ENCODE measurements at regions not wholly inside any gene's neighbourhood (a gene's known extent, or its start where the extent isn't known, plus 50 kb on each side); places are given as distances from the start of the nearest gene placed in this dataset.

- no peak overlapping the region for H3K14ac ChIP-seq (ENCODE audit: insufficient read length)
- POLR2A ChIA-PET (ENCODE audit: partially characterized antibody): no interaction called here
- no peak overlapping the region for H3K56ac ChIP-seq (replicated peaks; ENCODE audit: insufficient read length, low read depth, low read length)
- H2BK15ac ChIP-seq (ENCODE audit: low read length): no peak overlapping the region
- no peak overlapping the region for H2BK20ac ChIP-seq (ENCODE audit: low read length)
- H3K4ac ChIP-seq (replicated peaks; ENCODE audit: insufficient read length, low read depth, low read length): no peak overlapping the region
- 71% methylated on average over 1 of the region's 1 CpG; no CpG with 5 or more reads in 1 of the 2 experiments for WGBS, 2 experiments (ENCODE audit: extremely low coverage in 1 of 2, insufficient coverage in 1 of 2, insufficient read length in 1 of 2, insufficient replicate concordance in 2 of 2, low coverage in 1 of 2, low lambda C conversion rate in 2 of 2, missing lambda C conversion rate in 1 of 2)
- H3K4me2 ChIP-seq (ENCODE audit: insufficient read depth in 1 of 2, low read depth in 2 of 2, low read length in 2 of 2): no peak overlapping the region
- no peaks in the 10 kb centered on the region for H3K36me3 ChIP-seq (ENCODE audit: control insufficient read depth in 2 of 4, insufficient read depth in 4 of 4, low read length in 3 of 4)
- H3K9ac ChIP-seq (replicated peaks in 1 of 4; ENCODE audit: extremely low read depth in 1 of 4, low read depth in 3 of 4, low read length in 3 of 4): no peak overlapping the region
- no peak overlapping the region for H4K8ac ChIP-seq (ENCODE audit: extremely low read depth, insufficient read depth, low read length)
- no peak overlapping the region for H3K18ac ChIP-seq (ENCODE audit: extremely low read depth, low read length)
- no peak overlapping the region for H2AFZ ChIP-seq (ENCODE audit: low read length)
- H3K23me2 ChIP-seq (ENCODE audit: low read depth, low read length): no peaks in the 10 kb centered on the region
- H2AK5ac ChIP-seq (ENCODE audit: low read depth, low read length): no peak overlapping the region
- H3K4me3 ChIP-seq (ENCODE audit: extremely low read depth in 1 of 4, insufficient read depth in 2 of 4, low read depth in 3 of 4, low read length in 4 of 4): no peak overlapping the region
- no peak for DNase-seq (ENCODE audit: low read depth in 1 of 2, low spot score in 2 of 2)
- H3K23ac ChIP-seq (ENCODE audit: insufficient read length): no peak overlapping the region
- H3K79me2 ChIP-seq (ENCODE audit: control insufficient read depth in 1 of 2, insufficient read depth in 2 of 2, low read length in 2 of 2): no peaks in the 10 kb centered on the region
- peaks cover 0 to 3% (median 0%) of the 10 kb centered on the region in 4 experiments; a peak in 1 of 7 replicates for H3K4me1 ChIP-seq (replicated peaks in 1 of 4; ENCODE audit: control insufficient read depth in 3 of 4, insufficient read depth in 4 of 4, low read length in 3 of 4)
- H4K20me1 ChIP-seq (replicated peaks in 1 of 2; ENCODE audit: control insufficient read depth in 1 of 2, insufficient read depth in 2 of 2, low read length in 2 of 2): no peaks in the 10 kb centered on the region
- no peak overlapping the region for H4K91ac ChIP-seq (replicated peaks; ENCODE audit: insufficient read length, low read length)
- no peak overlapping the region for H2BK5ac ChIP-seq (ENCODE audit: low read depth, low read length)
- no peaks in the 10 kb centered on the region for H3K27me3 ChIP-seq (replicated peaks in 1 of 4; ENCODE audit: control insufficient read depth in 3 of 4, extremely low read depth in 1 of 4, insufficient read depth in 3 of 4, low read length in 3 of 4)
- CTCF ChIA-PET (ENCODE audit: partially characterized antibody): interaction anchor here (1.0 to 1.3 kb wide), 3 partner anchors 10 to 354 kb away, joined by 3 read pairs; no protein-coding TSS in a partner anchor
- H4K5ac ChIP-seq (ENCODE audit: insufficient read length, low read depth, low read length): no peak overlapping the region
- TF ChIP-seq USF2 (IDR thresholded peaks at IDR 0.05; ENCODE audit: low read length): no peak
- no peak overlapping the region for H2BK120ac ChIP-seq (replicated peaks; ENCODE audit: low read depth, low read length)
- H3K9me3 ChIP-seq (ENCODE audit: insufficient read depth in 2 of 2, low read depth in 1 of 2, low read length in 1 of 2): no peaks in the 10 kb centered on the region
- no peak for FAIRE-seq
- no peaks in the 10 kb centered on the region for H3K79me1 ChIP-seq (ENCODE audit: low read depth, low read length)
- H3K27ac ChIP-seq (ENCODE audit: low read depth, low read length): no peak overlapping the region
- no peak overlapping the region for H2BK12ac ChIP-seq (ENCODE audit: low read depth, low read length)
Observed at GRCh38 chr18:39485696-39486095, 1920.1 kb upstream of the CELF4 start.

Data from H1 (cell line).